ENCODE measurements at regions not wholly inside any gene's neighbourhood (a gene's known extent, or its start where the extent isn't known, plus 50 kb on each side); places are given as distances from the start of the nearest gene placed in this dataset.

- TF ChIP-seq EP300 (IDR thresholded peaks at IDR 0.05) (no peak), CTCF (IDR thresholded peaks at IDR 0.05) (no peak)
These were observed 304.1 kb upstream of the NR5A2 start for GRCh38 chr1:199723250-199723956.

All from suprapubic skin (tissue), 3 donors.